Activated T-cell treated with anti-CD3 and anti-CD28 coated beads, Interleukin-2, amount 50 U/mL, for 72 hours (primary cell): ENCODE measurements at regions not wholly inside any gene's neighbourhood (a gene's known extent, or its start where the extent isn't known, plus 50 kb on each side); places are given as distances from the start of the nearest gene placed in this dataset.
A peak's percentile ranks its signal among the peaks of the same experiment; 100 is the strongest.
"Not testable (repeated sequence)": the region's sequence is repeated elsewhere in the genome, so short reads cannot be mapped to it uniquely, and the experiment has no call there.

Source experiments
- ATAC-seq, 2 donors: fragments of 150-1000 bp; cut with Tn5 transposase; replicated peaks in 1 of 2; 2 replicates each; pipeline ENCODE4 v1.10.0; 2021; ENCODE audit warnings: moderate library complexity in 2 of 2, mild to moderate bottlenecking in 1 of 2
- DNase-seq, 2 donors: peaks; one replicate each; pipeline ENCODE4 v3.0.0; 2021 to 2022; ENCODE audit warnings: mixed read lengths in 1 of 2
- H3K27ac Mint-ChIP-seq: one replicate; pipeline ENCODE4 v1.8.0; 2022; ENCODE audit warnings: mild to moderate bottlenecking, moderate library complexity, mixed read lengths
- H3K27me3 Mint-ChIP-seq: one replicate; pipeline ENCODE4 v1.8.0; 2022; ENCODE audit warnings: low read depth, mixed read lengths
- H3K36me3 Mint-ChIP-seq, 2 donors: one replicate each; pipeline ENCODE4 v1.8.0; 2022; ENCODE audit warnings: mixed read lengths in 2 of 2, mild to moderate bottlenecking in 1 of 2; ENCODE audit not compliant: insufficient read depth in 2 of 2
- H3K4me1 Mint-ChIP-seq: one replicate; pipeline ENCODE4 v1.8.0; 2022; ENCODE audit warnings: low read depth, mixed read lengths
- H3K4me3 Mint-ChIP-seq, 2 donors: one replicate each; pipeline ENCODE4 v1.8.0; 2022; ENCODE audit warnings: mild to moderate bottlenecking in 2 of 2, mixed read lengths in 2 of 2, moderate library complexity in 2 of 2
- H3K9me3 Mint-ChIP-seq, 2 donors: one replicate each; pipeline ENCODE4 v1.8.0; 2022; ENCODE audit warnings: mixed read lengths in 2 of 2

DNA sequence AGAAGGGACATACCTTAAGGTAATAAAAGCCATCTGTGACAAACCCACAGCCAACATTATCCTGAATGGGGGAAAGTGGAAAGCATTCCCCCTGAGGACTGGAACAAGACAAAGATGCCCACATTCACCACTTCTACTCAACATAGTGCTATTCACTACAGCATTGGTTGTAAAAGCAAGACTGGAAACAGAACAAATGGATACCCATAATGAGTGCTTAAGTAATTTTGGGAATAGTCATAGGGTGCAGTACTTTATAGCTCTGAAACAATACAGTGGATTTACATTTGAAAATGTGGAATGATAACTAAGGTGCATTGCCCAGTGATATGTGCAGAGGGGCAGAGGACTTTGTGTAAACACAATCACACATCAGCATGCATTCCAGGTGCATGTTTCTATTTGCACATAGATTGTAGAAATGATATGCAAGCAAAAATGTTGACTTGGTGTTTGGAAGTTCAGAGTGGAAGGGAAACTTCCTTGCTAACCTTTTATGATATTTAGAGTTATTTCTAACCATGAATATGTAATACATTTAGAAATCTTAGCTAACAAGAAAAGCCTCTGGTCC lies 112.3 kb downstream of the IGLL1 start:
- ATAC-seq = no peak
- Mint-ChIP-seq H3K36me3 (no peaks in the 10 kb centered on the region), H3K9me3 (no peaks in the 10 kb centered on the region), H3K27me3 (no peaks in the 10 kb centered on the region), H3K4me1 (no peaks in the 10 kb centered on the region), H3K4me3 (no peak overlapping the region), H3K27ac (no peak overlapping the region)
- DNase-seq = no peak

- H3K27me3 Mint-ChIP-seq = peaks cover 5% of the 10 kb centered on the region
- DNase-seq (no peak), ATAC-seq (no peak)
- H3K36me3 Mint-ChIP-seq = no peaks in the 10 kb centered on the region
- H3K4me3 Mint-ChIP-seq = no peak overlapping the region
- H3K27ac Mint-ChIP-seq = no peak overlapping the region
- no peaks in the 10 kb centered on the region for H3K9me3 Mint-ChIP-seq
- no peaks in the 10 kb centered on the region for H3K4me1 Mint-ChIP-seq
Measured at GRCh38 chr22:23466351-23466750, 113.7 kb downstream of the IGLL1 start.

DNA sequence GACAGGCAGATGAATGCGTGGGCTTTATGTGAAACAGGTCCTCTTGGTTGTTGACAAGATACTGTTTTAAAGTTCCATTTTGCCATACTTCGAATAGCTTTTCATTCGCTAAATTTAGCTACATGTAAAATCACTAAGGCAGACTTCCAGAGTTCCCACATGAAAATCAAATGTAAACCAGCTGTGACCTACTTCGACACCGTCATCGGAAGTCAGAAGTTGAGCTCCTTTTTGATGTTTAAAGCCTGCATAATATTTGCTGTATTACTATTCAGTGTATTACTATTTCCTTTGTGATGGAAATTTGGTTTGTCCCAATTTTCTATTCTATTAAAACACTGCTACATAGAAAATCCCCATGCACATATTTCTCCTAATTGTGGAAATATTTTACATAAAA lies 115.3 kb downstream of the IGLL1 start:
- not testable (repeated sequence) for H3K27ac Mint-ChIP-seq, H3K36me3 Mint-ChIP-seq, H3K4me1 Mint-ChIP-seq, H3K27me3 Mint-ChIP-seq, ATAC-seq, H3K9me3 Mint-ChIP-seq, H3K4me3 Mint-ChIP-seq, DNase-seq

- ATAC-seq = peak in 1 of 2 donors; percentile 49
- H3K4me3 Mint-ChIP-seq, DNase-seq, H3K36me3 Mint-ChIP-seq, H3K27ac Mint-ChIP-seq, H3K9me3 Mint-ChIP-seq: not testable (repeated sequence)
- Mint-ChIP-seq H3K27me3 (peaks cover 30% of the 10 kb centered on the region), H3K4me1 (peaks cover 13% of the 10 kb centered on the region)
Measured at GRCh38 chr22:23460517-23461031, 119.5 kb downstream of the IGLL1 start.

GRCh38 chr22:23459645-23460516 lies 120.2 kb downstream of the IGLL1 start:
- not testable (repeated sequence) for H3K36me3 Mint-ChIP-seq, DNase-seq, H3K4me3 Mint-ChIP-seq, H3K9me3 Mint-ChIP-seq, ATAC-seq, H3K27ac Mint-ChIP-seq
- Mint-ChIP-seq H3K27me3 (peaks cover 36% of the 10 kb centered on the region), H3K4me1 (peaks cover 13% of the 10 kb centered on the region)

DNA sequence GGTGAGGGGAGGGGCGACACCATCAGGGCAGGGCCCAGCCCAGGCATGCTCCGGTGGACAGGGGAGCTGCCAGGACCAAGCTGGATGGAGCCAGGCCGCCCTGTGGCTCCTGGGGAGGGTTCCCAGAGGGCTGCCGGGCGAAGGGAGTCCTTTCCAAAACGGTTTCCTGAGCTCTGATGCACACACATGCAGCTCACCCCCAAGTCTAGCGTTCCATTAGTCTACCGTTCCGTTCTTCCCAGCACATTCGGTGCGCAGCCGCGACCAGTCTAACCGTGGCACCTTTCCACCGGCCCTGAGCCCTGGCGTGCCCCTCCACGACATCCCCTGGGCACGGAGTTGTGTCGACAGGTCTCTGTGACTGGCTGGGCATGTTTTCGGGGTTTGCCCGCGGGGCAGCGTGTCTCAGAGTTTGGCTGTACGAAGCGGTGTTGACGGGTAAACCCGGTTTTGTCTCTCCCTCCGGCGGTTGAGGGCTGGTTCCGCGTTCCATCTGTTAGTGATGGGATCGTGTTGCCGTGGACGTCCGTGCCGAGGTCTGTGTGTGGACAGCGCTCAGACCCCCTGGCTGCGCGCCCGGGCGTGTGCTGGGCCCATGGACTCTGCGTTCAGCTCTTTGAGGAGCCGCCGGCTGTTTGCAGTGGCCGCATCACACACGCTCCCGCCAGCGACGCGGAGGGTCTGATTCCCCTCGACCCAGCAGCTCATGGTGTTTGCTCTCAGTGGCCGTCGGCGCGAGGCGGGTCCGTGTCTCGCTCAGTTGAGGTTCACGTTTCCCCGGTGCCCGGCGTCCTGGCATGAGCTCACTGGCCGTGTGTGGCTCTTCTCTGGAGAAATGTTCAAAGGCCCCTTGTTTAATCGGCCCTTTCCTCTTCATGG lies 121.2 kb downstream of the IGLL1 start:
- no peak overlapping the region for H3K4me3 Mint-ChIP-seq
- no peaks in the 10 kb centered on the region for H3K36me3 Mint-ChIP-seq
- H3K9me3 Mint-ChIP-seq = no peaks in the 10 kb centered on the region
- no peak overlapping the region for H3K27ac Mint-ChIP-seq
- ATAC-seq = no peak
- DNase-seq = no peak
- peaks cover 13% of the 10 kb centered on the region for H3K4me1 Mint-ChIP-seq
- H3K27me3 Mint-ChIP-seq = peaks cover 38% of the 10 kb centered on the region

DNA sequence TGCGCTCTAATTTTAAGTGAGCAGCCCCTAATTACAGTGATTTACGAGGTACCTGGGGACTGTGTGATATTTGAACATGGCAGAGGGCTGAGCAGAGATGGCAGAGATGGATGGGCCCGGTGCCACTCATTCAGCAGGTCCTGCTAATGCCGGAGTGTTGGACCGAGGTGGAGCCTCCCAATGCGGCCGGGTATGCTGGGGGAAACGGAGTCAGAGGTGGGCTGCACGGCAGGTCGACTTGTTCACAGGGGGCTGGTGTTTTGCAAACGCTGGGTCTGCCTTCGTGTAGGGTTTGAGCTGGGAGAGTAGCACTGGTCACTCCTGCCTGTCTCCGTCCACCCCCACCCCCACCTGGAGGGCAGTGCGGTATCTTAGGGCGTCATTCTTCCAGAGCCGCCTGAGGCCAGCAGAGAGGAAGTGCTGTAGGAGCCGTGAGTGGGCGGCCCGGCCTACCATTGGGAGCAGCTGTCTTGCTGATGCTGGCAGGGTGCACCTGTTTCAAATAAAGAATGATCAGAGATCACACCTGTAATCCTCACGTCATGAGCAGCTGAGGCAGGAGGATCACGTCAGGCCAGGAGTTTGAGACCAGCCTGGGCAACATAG lies 122.6 kb downstream of the IGLL1 start:
- no peak overlapping the region for H3K27ac Mint-ChIP-seq

GRCh38 chr22:23456666-23457379 lies 123.3 kb downstream of the IGLL1 start:
- H3K36me3 Mint-ChIP-seq, H3K27ac Mint-ChIP-seq, DNase-seq, H3K9me3 Mint-ChIP-seq: not testable (repeated sequence)
- H3K27me3 Mint-ChIP-seq = peaks cover 37% of the 10 kb centered on the region
- ATAC-seq = peak in 1 of 2 donors; percentile 34
- H3K4me3 Mint-ChIP-seq = peak overlapping the region in 1 of 2 donors; percentile 18
- H3K4me1 Mint-ChIP-seq = peaks cover 13% of the 10 kb centered on the region

More for the DNA sequence above, 122.6 kb downstream of the IGLL1 start:
- Mint-ChIP-seq H3K9me3 (no peaks in the 10 kb centered on the region), H3K36me3 (no peaks in the 10 kb centered on the region), H3K4me1 (peaks cover 13% of the 10 kb centered on the region), H3K27me3 (peaks cover 38% of the 10 kb centered on the region), H3K4me3 (peak overlapping the region in 1 of 2 donors; percentile 18)
- DNase-seq (no peak), ATAC-seq (no peak)

DNA sequence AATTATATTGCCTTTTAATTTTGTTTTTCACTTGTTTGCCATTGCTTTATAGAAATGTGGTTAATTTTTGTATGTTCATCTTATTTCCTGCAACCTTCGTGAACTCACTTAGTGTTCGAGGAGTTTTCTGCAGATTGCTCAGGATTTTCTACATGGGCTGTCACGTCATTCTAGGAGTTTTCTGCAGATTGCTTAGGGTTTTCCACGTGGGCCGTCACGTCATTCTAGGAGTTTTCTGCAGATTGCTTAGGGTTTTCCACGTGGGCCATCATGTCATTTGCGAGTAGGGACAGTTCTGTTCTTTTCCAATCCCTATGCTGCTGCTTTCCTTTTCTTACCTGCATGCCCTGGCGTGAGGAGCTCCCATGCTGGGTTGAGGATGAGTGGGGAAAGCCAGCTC lies 125.7 kb downstream of the IGLL1 start:
- DNase-seq, H3K36me3 Mint-ChIP-seq, ATAC-seq, H3K9me3 Mint-ChIP-seq, H3K27ac Mint-ChIP-seq, H3K4me3 Mint-ChIP-seq: not testable (repeated sequence)
- Mint-ChIP-seq H3K4me1 (peaks cover 13% of the 10 kb centered on the region), H3K27me3 (peaks cover 31% of the 10 kb centered on the region)

DNA sequence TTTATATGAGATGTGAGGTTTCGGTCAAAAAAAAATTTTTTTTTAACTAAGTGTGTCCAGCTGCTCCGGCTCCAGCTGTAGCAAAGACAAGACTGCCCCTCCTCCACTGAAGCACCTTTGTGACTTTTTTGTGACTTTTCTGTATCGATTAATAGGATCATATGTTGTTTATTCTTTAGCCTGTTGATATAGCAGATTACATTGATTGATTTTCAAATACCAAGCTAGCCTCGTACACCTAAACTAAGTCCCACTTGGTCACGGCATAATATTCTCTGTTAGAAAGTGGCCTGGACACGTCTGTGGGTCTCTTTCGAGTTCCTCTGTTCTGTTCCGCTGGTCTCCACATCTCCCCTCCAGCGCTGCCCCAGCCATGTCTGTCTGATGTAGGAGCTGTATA lies 126.8 kb downstream of the IGLL1 start:
- Mint-ChIP-seq H3K4me3 (no peak overlapping the region), H3K9me3 (no peaks in the 10 kb centered on the region), H3K27me3 (peaks cover 31% of the 10 kb centered on the region), H3K4me1 (peaks cover 13% of the 10 kb centered on the region), H3K27ac (no peak overlapping the region), H3K36me3 (no peaks in the 10 kb centered on the region)
- ATAC-seq (no peak), DNase-seq (no peak)

DNA sequence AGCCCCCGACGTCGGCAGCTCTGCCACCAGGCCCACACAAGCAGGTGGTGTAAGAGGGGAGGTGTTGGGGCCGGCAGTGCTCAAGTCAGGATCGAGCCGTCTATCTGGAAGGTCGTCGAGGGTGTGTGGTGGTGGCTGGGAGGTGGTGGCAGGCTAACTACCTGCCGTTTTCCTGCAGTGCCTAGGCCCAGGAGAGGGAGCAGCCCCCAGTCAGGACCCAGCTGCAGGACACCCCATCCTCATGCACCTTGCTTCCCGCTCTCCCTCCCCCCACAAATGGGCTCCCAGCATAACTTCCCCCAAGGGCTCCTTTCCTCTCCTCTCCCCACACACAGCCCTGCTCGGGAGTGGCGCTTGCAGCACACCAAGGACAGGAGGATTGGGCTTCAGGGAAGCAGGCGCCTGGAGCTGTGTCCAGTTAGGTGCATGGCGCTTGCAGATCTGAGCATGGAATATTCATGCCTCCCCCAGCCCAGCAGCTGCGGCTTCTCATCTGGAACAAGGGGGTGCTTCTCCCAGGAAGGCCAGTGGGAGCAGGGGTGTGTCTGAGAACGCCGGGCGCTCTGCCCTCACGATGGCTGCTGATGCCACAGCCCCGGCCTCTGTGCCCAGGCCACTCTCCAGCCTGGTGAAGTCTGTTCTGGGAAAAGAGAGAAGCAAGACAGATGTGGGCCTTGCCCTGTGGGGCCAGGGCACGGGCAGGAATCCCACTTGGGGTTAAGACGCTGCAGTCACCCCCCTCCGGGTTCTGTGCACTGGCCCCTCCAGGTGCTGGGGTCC lies 127.7 kb downstream of the IGLL1 start:
- no peaks in the 10 kb centered on the region for H3K36me3 Mint-ChIP-seq
- no peak for ATAC-seq
- no peak for DNase-seq
- H3K4me3 Mint-ChIP-seq = no peak overlapping the region
- no peak overlapping the region for H3K27ac Mint-ChIP-seq
- H3K9me3 Mint-ChIP-seq = no peaks in the 10 kb centered on the region
- H3K27me3 Mint-ChIP-seq = peaks cover 23% of the 10 kb centered on the region
- peaks cover 12% of the 10 kb centered on the region for H3K4me1 Mint-ChIP-seq
